Right lobe of liver (tissue), 6 donors: ENCODE measurements at regions not wholly inside any gene's neighbourhood (a gene's known extent, or its start where the extent isn't known, plus 50 kb on each side); places are given as distances from the start of the nearest gene placed in this dataset.

Source experiments
- ATAC-seq, 4 donors: fragments of 200-7000 bp; cut with Tn5 transposase; one replicate each; pipeline ENCODE4 v1.9.1; 2020; ENCODE audit warnings: mild to moderate bottlenecking in 4 of 4, moderate library complexity in 4 of 4
- DNase-seq, 3 donors: peaks; one replicate each; pipeline ENCODE4 v3.0.0-alpha.2; 2020
- H3K27ac ChIP-seq, 3 donors: fragments of 200-600 bp; one replicate each; pipeline ENCODE4 v1.8.0; 2022
- H3K27me3 ChIP-seq, 2 donors: fragments of 200-600 bp; one replicate each; pipeline ENCODE4 v1.8.0; 2022
- H3K36me3 ChIP-seq, 4 donors: fragments of 200-600 bp; sonication (generic) in 1 of 4; one replicate each; pipeline versions ENCODE4 v1.5.1 to v1.8.0; 2017 to 2022; ENCODE audit warnings: control low read depth in 1 of 4
- H3K4me1 ChIP-seq, 4 donors: fragments of 200-600 bp; sonication (generic) in 1 of 4; one replicate each; pipeline versions ENCODE4 v1.5.1 to v1.8.0; 2017 to 2022; ENCODE audit warnings: control low read depth in 1 of 4
- H3K4me3 ChIP-seq, 3 donors: fragments of 200-600 bp; one replicate each; pipeline ENCODE4 v1.8.0; 2022
- H3K9me3 ChIP-seq, 4 donors: fragments of 200-600 bp; sonication (generic) in 1 of 4; one replicate each; pipeline versions ENCODE4 v1.5.1 to v1.8.0; 2017 to 2022; ENCODE audit warnings: control low read depth in 1 of 4
- POLR2A ChIP-seq: fragments of 450-650 bp; IDR thresholded peaks from one replicate; pipeline ENCODE4 v1.6.1; 2017; ENCODE audit warnings: antibody characterized with exemption, mild to moderate bottlenecking
- WGBS: methylation state at CpG from one replicate; pipeline ENCODE4 v1.1.6; 2018; ENCODE audit warnings: low coverage, low lambda C conversion rate; ENCODE audit not compliant: insufficient coverage; ENCODE audit errors: missing lambda C conversion rate; 5-methylcytosine and 5-hydroxymethylcytosine counted together
- intact Hi-C, 2 donors: fragments of 100-400 bp; cut with DNase I; formaldehyde crosslinking; loops; one replicate each; pipeline versions ENCODE4 v1.11.2 to v1.14.1; 2022
- TF ChIP-seq, protein P1 (sequence below), 4 donors: fragments of 200-600 bp in 3 of 4; fragments of 450-650 bp in 1 of 4; IDR thresholded peaks; one replicate each; pipeline versions ENCODE4 v1.5.1 to v1.8.0; 2016 to 2022; ENCODE audit warnings: antibody characterized with exemption in 4 of 4, mild to moderate bottlenecking in 2 of 4
- donor health status: DM: no; HTN: yes; CAD: no.
- donor health status: DM: no; HTN: no; CAD: no.
- donor health status: DM: no; HTN: no; CAD: no.
- donor health status: DM: no; HTN: yes; CAD: no.
- donor health status: DM: no; HTN: yes; CAD: no.

DNA sequence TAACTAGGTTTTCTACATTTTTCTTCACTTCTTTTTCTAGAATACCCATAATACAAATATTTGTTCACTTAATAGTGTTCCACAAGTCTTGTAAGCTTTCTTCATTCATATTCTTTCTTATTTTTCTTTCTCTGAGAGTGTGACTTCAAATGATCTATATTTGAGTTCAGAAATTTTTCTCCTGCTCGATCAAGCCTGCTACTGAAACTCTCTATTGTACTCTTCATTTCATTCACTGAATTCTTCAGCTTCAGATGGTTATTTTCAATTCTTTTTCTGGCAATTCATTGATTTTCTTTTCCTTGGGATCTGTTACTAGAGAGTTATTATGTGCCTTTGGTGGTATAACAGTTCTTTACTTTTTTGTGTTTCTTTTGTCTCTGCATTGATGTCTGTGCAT is 82.5 kb upstream of the CAMK1G start:
- H3K27ac ChIP-seq: no peak overlapping the region
- H3K27me3 ChIP-seq: no peaks in the 10 kb centered on the region
- no peak overlapping the region for H3K4me3 ChIP-seq
- no peaks in the 10 kb centered on the region for H3K4me1 ChIP-seq
- peaks cover 0 to 5% (median 0%) of the 10 kb centered on the region in 4 donors for H3K9me3 ChIP-seq
- TF ChIP-seq POLR2A: no peak
- TF ChIP-seq, protein P1, sequence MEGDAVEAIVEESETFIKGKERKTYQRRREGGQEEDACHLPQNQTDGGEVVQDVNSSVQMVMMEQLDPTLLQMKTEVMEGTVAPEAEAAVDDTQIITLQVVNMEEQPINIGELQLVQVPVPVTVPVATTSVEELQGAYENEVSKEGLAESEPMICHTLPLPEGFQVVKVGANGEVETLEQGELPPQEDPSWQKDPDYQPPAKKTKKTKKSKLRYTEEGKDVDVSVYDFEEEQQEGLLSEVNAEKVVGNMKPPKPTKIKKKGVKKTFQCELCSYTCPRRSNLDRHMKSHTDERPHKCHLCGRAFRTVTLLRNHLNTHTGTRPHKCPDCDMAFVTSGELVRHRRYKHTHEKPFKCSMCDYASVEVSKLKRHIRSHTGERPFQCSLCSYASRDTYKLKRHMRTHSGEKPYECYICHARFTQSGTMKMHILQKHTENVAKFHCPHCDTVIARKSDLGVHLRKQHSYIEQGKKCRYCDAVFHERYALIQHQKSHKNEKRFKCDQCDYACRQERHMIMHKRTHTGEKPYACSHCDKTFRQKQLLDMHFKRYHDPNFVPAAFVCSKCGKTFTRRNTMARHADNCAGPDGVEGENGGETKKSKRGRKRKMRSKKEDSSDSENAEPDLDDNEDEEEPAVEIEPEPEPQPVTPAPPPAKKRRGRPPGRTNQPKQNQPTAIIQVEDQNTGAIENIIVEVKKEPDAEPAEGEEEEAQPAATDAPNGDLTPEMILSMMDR (IDR thresholded peaks at IDR 0.05): no peak
- H3K36me3 ChIP-seq: no peaks in the 10 kb centered on the region
- WGBS: 77% methylated on average over 1 of the region's 1 CpG
- ATAC-seq (no peak), DNase-seq (no peak)
- intact Hi-C loops: no loop called here

DNA sequence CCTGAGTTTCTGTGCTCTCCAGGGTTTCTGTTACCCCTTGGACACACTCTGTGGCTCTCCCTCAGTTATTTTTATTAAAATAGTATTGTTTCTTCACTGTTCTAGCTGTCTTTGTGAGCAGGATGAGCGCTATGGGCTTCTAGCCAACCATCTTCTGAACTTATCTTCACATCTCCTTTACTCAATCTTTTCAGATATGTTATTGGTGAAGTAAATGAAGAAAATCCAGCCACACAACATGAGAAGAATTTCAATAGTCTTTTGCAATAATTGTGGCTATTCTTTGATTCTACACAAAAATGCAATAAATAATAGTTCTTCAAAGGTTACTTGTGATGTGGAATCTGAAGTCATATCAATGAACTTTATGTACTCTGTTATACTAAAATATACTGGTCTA is 80.3 kb upstream of the CAMK1G start:
- DNase-seq (no peak), ATAC-seq (no peak)
- Histone ChIP-seq H3K27me3 (no peaks in the 10 kb centered on the region), H3K27ac (no peak overlapping the region), H3K9me3 (peaks cover 0 to 5% (median 0%) of the 10 kb centered on the region in 4 donors), H3K4me1 (no peaks in the 10 kb centered on the region), H3K4me3 (no peak overlapping the region), H3K36me3 (no peaks in the 10 kb centered on the region)
- 100% methylated on average over 1 of the region's 1 CpG for WGBS
- intact Hi-C loops: no loop called here
- TF ChIP-seq POLR2A: no peak

DNA sequence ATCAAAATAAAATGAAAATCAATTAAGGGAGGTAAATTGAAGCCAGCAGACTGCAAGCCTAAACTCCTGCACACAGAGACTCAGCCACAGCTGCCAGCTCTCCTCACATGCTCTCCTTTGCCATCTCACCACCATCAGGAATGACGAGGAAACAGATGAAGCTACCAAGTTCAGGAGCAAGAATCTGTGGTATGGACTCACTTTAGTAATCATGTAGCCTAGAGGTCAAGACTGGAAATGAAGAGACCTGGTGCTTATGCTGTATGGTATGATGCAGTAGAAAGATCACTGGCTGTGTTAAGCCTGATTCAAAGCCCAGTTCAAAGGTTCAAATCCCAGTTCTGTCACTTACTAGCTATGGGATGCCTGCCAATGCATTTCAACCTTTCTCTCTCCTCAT is 78.9 kb upstream of the CAMK1G start:
- TF ChIP-seq, protein P1 (IDR thresholded peaks at IDR 0.05): no peak
- no peak for TF ChIP-seq POLR2A
- ATAC-seq (no peak), DNase-seq (no peak)
- intact Hi-C loops: no loop called here
- Histone ChIP-seq H3K27me3 (no peaks in the 10 kb centered on the region), H3K4me1 (no peaks in the 10 kb centered on the region), H3K36me3 (no peaks in the 10 kb centered on the region), H3K4me3 (no peak overlapping the region), H3K9me3 (peaks cover 0 to 5% (median 0%) of the 10 kb centered on the region in 4 donors), H3K27ac (no peak overlapping the region)
- WGBS: 56% methylated on average over 1 of the region's 1 CpG

DNA sequence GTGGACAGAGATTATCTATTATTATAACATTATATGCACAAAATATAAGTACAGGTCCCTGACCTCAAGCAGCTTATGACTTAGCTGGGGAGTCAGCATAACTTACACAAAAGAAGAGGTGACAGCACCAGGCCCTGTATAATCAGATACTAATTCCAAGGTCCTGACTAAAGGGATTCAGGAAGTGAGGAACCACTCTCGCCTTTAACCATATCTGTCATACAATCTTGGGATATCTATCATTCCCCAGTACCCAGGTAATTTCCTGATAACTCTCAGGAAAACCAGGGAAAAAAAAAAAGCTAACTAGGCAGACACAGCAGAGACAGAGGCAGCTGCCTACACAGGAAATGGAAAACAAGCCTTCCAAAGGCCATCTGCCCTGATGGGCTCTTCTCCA is 78.5 kb upstream of the CAMK1G start:
- DNase-seq (no peak), ATAC-seq (no peak)
- no peaks in the 10 kb centered on the region for H3K4me1 ChIP-seq
- no peaks in the 10 kb centered on the region for H3K27me3 ChIP-seq
- 57% methylated on average over 1 of the region's 1 CpG for WGBS
- peaks cover 0 to 5% (median 0%) of the 10 kb centered on the region in 4 donors for H3K9me3 ChIP-seq
- H3K27ac ChIP-seq: no peak overlapping the region
- intact Hi-C loops: no loop called here
- no peaks in the 10 kb centered on the region for H3K36me3 ChIP-seq
- H3K4me3 ChIP-seq: no peak overlapping the region
- no peak for TF ChIP-seq POLR2A
- TF ChIP-seq, protein P1 (IDR thresholded peaks at IDR 0.05): no peak

DNA sequence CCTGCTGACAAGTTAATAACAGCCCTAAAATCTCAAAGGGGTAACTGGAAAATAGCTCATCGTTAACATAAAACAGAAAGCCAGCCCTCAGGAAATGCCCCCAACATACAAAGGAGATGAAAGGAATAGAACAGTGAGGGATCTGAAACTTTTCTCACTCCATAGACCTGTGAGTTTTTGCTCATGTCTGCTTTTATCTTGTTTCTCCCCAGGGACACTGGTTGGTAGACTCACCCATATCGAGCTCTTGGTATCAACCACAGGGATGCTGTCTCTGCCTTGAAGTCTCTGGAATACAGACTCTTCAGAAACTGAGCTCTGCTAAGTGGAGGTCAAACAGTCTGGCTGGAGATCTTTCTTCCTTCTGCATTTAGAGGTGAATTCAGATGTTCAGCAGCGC is 77.4 kb upstream of the CAMK1G start:
- 65% methylated on average over 2 of the region's 3 CpGs for WGBS
- ATAC-seq: no peak
- H3K9me3 ChIP-seq: peaks cover 0 to under 1% (median 0%) of the 10 kb centered on the region in 4 donors

More for the DNA sequence above, 77.4 kb upstream of the CAMK1G start:
- intact Hi-C loops: no loop called here
- no peak for DNase-seq
- TF ChIP-seq, protein P1 (IDR thresholded peaks at IDR 0.05): no peak
- TF ChIP-seq POLR2A: no peak
- Histone ChIP-seq H3K4me1 (no peaks in the 10 kb centered on the region), H3K36me3 (no peaks in the 10 kb centered on the region), H3K27ac (no peak overlapping the region), H3K27me3 (no peaks in the 10 kb centered on the region), H3K4me3 (no peak overlapping the region)
